ENCODE measurements at regions not wholly inside any gene's neighbourhood (a gene's known extent, or its start where the extent isn't known, plus 50 kb on each side); places are given as distances from the start of the nearest gene placed in this dataset.

GRCh38 chr3:78003090-78003489 is 963.2 kb downstream of the ROBO2 start:
- TF ChIP-seq CTCF (IDR thresholded peaks at IDR 0.05) (no peak), POLR2A (IDR thresholded peaks at IDR 0.05) (no peak)
